GM03348 (cell line): ENCODE measurements at regions not wholly inside any gene's neighbourhood (a gene's known extent, or its start where the extent isn't known, plus 50 kb on each side); places are given as distances from the start of the nearest gene placed in this dataset.

Experiments
- DNase-seq: peaks from one replicate; pipeline ENCODE4 v3.0.0; 2012; ENCODE audit warnings: low spot score

GRCh38 chr1:22350171-22350923 is 101.3 kb upstream of the ZBTB40 start:
- no peak for DNase-seq

- no peak for DNase-seq
Observed at GRCh38 chr1:22350924-22351767, 100.5 kb upstream of the ZBTB40 start.

DNA sequence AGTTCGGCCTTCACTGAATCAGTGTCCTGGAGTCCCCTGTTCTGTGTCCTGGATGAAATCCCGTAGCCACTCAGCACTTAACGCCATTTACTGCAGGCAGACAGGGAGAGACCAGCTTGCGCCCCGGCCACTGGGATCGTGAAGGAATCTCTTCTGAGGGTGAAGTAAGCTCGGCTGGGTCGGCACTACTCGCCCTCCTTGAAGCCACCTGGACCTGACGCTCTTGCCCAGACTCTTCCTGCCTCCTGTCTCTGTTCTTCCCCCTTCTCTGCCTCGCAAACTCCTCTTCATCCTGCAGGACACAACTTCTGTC is 99.9 kb upstream of the ZBTB40 start:
- DNase-seq, result no peak

DNA sequence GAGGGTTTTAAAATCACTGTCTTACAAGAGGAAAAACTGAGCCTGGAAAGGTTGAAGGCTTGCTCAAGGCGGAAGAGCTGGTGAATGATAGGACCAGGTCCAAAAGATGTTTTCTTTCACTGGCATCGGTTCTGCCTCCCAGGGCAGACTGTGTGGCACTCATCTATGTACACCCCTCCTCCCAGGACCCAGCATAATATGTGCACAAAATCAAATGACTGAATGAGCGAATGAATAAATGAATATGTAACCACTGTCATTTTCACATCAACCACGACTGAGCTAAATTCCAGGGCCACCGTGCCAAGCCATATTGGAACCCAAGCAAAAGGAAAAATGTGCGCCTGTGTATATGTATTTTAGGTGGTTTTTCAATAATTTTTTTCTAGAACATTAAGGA is 99.3 kb upstream of the ZBTB40 start:
- no peak for DNase-seq

- DNase-seq, result no peak
Observed at GRCh38 chr1:22352896-22353295, 98.8 kb upstream of the ZBTB40 start.

GRCh38 chr1:22359427-22359826 is 92.2 kb upstream of the ZBTB40 start:
- DNase-seq, result no peak

DNA sequence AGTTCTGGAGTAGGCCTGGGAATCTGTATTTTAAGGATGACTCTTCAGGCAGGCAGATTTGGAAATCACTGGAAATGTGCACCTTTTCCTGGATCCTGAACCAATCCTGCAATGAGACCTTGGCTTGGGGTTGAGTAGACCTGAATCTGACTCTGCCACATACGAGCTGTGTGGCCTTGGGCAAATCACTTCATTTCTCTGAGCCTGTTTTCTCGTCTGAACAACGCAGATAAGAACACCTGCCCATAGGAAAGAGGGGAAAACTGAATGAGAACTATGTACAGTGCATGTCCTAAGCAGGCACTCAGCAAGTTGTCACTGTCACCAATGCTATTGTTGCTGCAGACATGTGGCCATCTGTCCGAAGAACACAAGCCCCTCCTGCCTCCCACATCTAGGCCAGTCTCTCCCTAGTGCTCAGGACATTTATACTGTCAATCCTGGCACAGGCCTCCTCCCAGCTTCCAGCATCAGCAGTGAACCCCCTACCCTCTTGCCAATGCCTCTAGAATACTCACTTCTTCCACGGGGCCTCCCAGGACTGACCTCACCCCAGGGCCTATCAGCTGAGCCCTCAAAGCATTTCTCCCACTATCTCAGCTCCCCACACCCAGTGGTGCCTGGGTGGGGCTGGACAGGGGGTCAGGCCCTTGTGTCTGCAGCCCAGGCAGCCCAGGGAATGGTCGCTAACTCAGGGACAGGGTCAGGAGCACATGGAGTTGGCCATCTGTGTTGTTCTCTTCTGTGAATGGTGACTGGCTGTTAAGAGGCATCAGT is 88.8 kb upstream of the ZBTB40 start:
- no peak for DNase-seq

- no peak for DNase-seq
Observed at GRCh38 chr1:22363403-22364325, 88.0 kb upstream of the ZBTB40 start.

DNA sequence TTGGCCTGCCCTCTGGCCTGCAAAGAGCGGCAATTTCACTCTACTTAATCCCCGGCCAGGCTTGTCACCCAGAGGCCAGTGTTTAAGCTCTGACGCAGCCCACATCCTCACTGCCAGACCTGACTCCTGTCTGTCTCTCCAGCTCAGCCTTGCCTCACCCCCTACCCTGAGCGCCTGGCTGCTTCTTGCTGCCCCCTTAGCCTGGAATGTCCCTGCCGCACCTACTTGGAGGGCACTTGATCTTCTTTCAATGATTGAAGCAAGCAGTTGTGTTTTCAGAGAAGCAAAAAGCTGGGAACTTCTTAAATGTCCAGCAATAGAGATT is 87.4 kb upstream of the ZBTB40 start:
- no peak for DNase-seq

GRCh38 chr1:22364764-22365163 is 86.9 kb upstream of the ZBTB40 start:
- no peak for DNase-seq

DNA sequence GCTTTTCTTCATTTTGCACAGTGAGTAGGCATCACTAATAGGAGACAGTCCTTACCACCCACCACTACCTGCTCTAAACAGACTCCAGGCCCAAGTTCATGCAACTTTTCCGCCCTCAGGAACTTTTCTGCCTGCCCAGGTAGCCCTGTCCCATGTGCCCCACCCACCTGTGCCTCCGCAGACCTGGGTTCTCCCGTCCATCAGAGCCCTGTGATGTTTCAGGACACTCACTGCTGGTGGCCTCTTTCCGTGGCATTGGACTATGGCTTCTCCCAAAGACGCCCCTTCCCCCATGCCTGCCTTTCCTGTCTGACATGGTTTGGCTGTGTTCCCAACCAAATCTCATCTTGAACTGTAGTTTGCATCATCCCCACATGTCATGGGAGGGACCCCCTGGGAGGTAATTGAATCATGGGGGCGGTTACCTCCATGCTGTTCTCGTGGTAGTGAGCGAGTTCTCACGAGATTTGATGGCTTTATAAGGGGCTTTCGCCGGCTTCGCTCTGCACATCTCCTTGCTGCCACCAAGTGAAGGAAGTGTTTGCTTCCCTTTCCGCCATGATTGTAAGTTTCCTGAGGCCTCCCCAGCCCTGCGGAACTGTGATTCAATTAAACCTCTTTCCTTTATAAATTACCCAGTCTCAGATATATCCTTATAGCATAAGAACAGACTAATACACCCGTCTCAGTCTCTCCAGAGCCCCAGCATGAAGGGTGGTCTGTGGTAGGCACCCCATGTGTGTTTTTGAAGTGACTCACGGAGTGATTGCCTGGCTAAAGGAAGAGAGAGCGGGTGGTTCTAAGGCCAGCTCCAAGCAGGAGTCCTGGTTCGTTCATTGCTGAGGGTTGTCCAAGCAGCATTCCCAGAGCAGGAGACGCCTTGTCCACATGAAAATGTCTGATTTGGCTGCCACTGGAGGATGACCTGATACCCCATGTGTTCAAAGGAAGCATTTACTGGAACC is 86.0 kb upstream of the ZBTB40 start:
- no peak for DNase-seq

GRCh38 chr1:22366346-22366745 is 85.3 kb upstream of the ZBTB40 start:
- DNase-seq, result no peak

DNA sequence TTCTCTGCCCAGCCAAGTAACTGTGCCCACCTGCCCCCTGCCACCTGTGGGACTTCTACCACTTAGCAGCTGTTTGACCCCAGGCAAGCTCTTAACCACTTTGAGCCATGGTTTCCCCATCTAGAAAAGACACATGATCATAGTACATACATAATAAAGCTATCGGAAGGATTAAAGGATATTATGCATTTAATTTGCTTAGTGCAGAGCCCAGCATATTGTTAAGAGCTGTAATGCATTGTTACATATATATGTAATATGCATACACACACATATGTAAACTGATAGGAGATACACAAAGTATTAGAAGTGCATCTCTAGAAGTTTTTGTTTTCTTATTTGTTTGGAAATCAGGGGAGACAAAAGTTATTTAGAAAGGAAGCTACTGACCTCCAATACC is 83.5 kb upstream of the ZBTB40 start:
- DNase-seq, result no peak

DNA sequence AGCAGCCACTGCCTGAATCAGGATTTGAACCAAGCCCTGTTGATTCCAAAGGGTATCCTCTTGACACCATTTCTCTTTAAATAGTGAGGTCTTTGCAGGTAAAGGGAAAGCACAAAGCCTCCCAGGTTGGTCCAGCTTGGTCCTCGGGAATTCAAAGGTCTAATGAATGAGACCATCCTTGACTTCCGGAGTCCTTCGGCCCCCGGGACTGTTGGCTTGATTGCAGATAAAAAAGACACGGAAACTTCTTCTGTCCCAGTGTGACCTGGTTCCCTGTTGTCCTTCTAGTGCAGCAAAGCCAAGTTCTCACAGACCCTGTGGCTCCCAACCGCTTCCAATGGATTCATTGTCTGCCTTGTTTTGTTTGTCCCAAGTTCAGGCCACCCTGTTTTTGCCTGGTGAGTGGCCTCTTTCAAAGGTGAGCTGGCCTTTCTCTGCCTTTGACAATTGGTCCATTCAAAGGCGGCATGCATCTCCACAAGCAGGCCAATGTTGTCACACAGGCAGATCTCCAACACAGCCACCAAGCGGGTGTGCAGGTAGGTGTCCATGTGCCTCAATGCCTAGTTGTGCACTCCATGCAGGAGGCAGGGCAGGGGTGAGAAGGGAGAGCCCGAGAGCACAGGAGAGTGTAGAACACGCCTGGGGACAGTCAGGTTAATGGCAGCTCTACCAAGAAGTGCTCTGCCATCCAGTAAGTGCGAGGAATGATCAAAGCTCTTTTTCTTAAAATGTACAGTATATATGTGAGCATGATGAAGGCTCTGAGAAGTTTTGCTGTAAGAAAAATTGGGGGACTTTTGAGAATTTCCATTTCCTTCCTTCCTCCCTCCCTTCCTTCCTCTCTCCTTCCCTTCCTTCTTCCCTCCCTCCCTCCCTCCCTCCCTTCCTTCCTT is 82.1 kb upstream of the ZBTB40 start:
- DNase-seq, result no peak

- no peak for DNase-seq
Observed at GRCh38 chr1:22370190-22370498, 81.5 kb upstream of the ZBTB40 start.

DNA sequence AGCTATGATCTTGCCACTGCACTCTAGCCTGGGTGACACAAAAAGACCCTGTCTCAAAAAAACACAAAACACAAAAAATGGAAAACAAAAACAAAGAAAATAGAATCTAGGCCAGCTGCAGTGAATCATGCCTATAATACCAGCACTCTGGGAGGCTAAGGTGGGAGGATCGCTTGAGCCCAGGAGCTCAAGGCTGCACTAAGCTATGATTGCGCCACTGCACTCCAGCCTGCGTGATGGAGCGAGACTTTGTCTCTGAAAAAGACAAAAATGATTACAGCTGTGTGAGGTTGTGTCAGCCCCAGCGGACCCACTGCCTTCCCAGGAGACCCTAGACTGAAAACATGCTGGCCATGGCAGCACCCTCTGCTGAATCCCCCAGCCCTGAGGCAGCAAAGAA is 80.2 kb upstream of the ZBTB40 start:
- no peak for DNase-seq

DNA sequence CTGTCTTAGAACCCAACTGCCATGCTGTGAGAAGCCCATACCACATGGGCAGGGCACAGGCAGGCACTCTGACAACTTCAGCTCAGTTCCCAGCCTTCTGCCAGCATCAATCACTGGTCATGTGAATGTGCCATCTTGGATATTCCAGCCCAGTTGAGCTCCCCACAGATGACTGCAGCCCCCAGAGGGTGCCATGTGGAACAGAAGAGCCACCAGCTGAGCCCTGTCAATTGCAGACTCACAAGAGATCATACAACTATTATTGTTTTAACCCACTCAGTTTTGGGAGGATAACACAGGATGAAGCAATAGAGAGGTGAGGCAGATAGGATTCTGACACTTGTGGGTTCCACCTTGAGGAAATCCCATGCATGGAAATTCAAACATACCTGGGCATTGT is 78.4 kb upstream of the ZBTB40 start:
- no peak for DNase-seq

DNA sequence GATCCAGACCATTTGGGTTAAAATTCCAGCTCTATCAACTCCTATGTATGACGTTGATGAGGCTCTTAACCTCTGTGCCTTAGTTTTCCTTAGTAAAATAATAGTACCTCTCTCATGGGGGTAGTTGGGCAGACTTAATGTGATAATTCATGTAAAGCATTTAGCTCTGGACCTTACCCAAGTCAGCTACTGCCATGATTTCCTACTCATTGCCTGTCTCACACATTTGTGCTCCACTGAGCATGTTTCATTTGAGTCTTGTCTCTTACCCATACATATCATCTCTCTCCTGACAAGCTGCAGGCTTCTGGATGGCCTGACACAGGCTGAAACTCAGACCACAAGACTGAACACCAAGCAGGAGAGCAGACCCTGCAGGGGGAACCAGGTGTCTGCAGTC is 77.7 kb upstream of the ZBTB40 start:
- DNase-seq, result no peak

GRCh38 chr1:22375601-22376000 is 76.0 kb upstream of the ZBTB40 start:
- DNase-seq, result peak; percentile 19

DNA sequence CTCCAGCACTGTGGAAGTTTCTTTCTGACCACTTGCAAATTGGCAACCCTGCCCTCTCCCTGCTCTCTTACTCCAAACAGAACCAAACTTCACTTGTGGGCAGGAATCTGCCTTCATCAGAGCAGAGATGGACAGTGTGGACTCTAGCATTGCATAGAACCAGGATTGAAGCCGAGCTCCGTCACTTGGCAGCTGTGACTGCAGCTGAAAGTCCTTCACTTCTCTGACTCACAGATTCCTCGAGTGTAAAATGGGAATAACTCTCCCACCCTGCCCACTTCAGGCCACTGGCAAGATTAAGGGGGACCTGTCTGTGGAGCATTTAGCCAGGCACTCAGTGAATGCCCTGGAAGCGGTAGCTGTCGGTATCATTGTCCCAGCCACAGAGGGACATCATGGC is 75.7 kb upstream of the ZBTB40 start:
- peak; percentile 48 for DNase-seq
